ENCODE measurements at regions not wholly inside any gene's neighbourhood (a gene's known extent, or its start where the extent isn't known, plus 50 kb on each side); places are given as distances from the start of the nearest gene placed in this dataset.
"Not testable (repeated sequence)": the region's sequence is repeated elsewhere in the genome, so short reads cannot be mapped to it uniquely, and the experiment has no call there.

DNA sequence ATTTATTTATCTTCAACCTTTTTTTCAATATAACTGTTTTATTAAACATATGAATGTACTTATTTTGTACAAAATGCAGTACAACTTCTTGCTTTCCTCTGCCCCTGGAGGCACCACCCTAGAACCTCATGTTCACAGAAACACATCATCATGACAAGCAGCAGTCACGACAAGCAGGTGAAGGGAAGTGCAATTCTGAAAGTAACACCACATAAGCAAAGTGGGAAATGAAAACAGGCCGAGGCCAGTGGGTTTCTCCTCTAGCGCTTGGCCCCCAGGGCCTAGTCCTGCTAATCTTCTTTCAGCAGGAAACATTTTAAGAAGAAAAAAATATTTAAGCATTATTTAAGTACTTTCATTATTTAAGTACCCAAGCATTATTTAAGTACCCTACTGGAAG lies 598.1 kb downstream of the SH2D4B start:
- no peak for DNase-seq

DNA sequence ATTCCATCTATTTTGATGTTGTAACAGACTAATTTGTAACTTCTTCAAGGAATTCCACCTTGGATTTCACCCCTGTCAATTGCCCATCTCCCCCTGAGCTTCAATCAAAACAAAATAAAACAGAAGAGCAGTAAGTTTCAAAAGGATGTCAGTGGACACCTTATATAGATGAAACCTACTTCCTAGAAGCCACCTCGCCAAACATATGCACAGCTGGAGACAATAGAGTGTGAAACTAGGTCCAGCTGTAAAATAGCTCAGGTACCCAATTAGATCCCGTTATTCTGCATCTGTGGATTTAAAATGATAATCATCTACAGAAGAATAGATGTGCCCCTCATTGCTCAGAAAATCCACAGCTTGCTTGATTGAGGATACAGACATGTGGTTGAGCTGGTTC lies 598.6 kb downstream of the SH2D4B start:
- DNase-seq = no peak

DNA sequence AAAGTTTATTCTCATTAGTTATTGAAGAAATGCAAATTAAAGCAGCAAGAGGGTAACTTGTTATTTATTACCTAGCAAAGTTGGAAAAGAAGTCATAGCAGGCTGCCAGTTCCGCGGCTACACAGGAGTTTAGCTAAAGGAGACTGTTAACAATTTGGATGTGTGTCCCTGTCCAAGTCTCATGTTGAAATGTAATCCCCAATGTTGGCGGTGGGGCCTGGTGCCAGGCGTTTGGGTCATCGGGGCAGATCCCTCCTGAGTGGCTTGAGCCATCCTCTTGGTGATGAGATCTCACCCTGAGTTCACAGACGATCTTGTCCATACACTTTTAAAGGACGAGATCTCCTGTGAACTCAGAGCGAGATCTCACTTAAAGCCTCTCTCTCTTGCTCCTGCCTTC lies 608.3 kb downstream of the SH2D4B start:
- DNase-seq = no peak

DNA sequence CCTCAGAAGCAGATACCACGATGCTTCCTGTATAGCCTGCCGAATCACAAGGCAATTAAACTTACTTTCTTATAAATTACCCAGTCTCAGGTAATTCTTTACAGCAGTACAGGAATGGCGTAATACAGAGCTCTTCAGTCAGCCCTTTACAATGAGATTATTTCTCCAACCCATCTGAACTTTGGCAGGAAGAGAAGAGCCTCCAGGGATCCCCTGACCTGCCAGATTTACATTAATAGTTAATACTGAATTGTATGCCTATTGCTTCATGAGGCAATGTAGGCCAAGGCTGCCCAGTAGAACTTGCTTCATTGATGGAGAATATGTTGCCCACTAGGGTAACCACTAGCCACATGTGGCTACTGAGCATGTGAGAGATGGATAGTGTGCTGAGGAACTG lies 608.7 kb downstream of the SH2D4B start:
- DNase-seq = no peak

DNA sequence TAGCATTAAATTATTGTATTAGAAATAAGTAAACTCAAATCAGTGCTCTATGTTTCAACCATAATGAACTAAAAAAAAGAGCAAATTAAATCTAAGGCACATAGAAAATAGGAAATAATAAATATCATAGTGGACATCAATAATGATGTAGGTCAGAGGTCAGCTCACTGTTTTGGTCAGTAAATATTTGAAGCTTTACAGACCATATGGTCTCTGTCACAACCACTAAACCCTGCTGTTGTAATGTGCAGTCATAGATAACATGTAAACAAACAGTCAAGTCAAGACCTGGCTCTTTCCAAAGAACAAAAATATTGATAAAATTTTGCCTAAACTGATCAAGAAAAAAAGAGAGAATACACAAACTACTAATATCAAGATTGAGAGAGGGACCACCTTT lies 615.0 kb downstream of the SH2D4B start:
- DNase-seq = no peak

DNA sequence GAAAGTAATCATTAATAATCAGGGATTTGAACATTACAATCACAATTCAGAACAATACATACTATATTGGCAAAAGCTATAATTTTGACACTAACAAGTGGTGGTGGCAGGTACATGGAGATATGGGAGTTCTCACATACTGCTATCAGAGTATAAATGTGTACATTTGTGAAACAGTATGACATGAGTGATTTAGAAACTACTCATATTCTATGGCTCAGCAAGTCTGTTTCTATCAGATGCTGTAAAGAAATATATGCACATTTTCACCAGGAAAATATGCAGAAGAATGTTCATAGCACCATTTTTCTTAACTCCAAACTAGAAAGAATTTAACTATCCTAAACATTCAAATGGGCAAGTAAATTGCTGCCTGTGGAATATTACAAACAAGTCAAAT lies 620.0 kb downstream of the SH2D4B start:
- no peak for DNase-seq

DNA sequence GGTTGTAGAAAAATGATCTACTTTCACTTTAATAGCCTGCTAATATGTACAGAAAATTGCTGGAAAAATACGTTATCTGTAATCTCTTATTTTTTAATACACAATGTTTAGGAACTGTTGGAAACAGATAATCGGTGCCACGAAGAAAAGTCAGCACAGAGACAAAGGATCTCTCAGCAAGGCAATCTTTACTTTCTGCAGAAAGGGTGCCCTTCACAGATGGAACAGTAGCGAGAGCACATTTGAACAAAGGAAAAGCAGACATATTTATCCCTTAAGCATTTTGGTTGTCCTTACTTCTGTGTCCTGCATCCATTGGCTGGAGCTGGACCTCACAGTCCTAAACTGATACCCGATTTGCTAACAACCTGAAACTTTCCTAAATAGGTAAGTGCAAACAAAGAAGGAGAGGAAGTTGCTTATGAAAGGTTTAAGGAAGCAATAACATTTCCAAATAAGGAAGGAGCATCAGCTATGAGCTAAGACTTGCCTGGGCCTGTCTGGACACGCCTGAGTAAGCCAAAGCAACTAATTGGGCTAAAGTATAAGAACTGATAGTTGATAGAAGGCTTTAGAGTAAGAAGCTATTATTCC lies 640.0 kb downstream of the SH2D4B start:
- no peak for DNase-seq

DNA sequence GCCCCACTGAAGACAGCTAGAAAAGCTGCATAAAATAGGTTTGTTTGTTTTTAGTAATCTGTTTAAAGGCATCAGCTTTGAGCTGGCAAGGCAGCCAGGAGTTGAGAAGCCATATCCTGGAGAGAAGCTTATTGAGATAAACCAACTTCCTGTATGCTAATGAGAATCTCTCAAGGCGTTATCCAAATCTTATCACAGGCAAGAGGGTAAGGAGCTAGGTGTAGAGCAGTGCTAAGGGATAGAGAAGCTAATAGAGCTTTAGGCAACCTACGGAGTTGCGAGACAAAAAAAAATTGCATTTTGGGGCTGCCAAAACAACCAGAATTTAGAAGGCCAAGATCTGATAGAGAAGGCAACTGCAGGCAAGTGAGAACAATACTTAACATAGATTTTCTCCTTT lies 641.6 kb downstream of the SH2D4B start:
- no peak for DNase-seq

DNA sequence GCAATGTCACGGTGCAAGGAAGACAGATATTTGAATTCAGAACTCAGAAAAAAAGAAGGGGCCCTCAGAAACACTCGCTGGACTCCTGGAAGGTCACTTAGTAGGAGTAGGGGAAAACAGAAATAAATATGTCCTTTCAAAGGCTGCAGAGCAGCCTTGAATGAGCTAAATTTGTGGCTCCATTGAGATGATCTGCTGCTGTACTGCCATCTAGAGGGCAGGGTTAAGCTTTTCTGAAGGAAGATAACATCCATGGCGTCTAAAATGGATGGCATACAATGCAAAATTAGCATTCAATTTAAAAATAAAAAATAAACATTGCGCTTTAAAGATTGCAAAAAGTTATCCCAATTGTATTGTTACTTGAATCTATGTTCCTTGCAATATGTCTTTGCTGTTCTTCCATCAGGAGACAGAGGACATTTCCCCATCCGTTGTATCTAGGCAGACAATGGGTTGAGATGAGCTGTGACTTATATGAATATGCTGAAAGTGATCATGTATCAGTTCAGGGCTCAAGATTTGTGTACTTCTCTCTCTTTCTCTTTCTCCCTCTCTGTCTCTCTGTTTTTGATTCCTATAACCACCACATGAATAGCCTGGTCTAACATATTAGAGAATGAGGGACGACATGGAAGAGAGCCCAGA lies 642.2 kb downstream of the SH2D4B start:
- no peak for DNase-seq

DNA sequence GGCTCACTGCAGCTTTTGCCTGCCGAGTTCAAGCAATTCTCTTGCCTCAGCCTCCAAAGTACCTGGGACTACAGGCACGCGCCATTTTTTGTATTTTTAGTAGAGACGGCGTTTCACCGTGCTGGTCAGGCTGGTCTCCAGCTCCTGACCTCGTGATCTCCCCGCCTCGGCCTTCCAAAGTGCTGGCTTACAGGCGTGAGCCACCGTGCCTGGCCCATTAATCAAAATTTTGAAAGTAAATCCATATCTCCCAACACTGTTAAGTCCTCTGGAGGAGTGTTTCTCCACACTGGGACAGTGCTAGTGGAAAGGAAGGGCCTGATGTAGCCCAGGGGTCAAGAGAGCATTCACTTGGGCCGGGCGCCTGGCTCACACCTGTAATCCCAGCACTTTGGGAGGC lies 644.6 kb downstream of the SH2D4B start:
- DNase-seq = no peak

DNA sequence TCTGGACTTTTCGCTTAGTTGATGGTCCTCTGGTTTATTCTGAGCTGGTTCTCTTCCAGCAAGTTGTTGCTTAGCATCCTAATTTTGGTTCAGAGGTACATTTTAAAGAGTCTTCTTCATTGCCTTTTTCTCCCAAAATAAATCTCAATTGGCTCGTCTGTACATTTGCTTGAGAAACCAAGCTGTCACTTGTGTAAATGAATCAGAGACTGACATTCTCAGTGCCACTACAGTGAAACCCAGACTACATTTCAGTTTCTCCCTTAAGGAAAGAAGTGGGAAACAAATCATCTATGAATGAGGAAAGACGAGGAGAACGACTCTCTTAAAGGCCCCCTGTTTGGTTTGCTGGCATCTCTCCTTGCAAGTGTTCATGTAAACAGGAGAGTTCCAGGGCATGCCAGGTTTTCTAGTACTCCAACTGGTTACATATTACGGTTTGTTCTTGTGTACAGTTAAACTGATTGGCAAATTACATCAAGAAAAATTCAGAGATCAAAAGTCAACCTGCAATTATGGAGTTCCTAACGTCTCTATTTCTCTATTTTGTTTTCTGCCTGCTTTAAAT lies 654.6 kb downstream of the SH2D4B start:
- DNase-seq = no peak

DNA sequence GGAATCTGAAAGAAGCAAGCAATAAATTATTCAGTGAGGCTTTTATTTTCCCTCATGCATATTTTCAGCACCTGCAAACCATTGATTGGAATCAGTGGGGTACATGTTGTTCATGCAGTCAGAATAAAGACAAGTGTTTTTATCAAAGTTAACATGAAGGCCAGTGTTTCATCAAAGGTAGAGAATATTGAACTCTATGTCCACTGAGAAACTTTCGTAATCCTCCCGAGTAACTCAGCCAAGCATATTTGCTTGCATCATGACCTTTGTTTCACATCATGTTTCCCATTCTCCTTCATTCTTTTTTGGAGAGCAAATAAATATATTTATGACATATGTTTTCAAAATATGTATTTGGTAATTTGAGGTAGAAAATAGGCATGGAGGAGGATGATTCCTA lies 663.1 kb downstream of the SH2D4B start:
- no peak for DNase-seq

DNA sequence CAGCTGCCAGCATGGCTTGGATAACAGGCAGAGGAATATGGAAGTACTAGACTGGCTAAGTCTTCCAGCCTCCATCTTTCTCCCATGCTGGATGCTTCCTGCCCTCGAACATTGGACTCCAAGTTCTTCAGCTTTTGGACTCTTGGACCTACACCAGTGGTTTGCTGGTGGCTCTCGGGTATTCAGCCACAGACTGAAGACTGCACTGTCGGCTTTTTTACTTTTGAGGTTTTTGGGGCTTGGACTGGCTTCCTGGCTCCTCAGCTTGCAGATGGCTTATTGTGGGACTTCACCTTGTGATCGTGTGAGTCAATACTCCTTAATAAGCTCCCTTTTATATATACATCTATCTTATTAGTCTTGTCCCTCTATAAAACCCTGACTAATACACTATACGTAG lies 667.6 kb upstream of the NRG3 start:
- not testable (repeated sequence) for DNase-seq

DNA sequence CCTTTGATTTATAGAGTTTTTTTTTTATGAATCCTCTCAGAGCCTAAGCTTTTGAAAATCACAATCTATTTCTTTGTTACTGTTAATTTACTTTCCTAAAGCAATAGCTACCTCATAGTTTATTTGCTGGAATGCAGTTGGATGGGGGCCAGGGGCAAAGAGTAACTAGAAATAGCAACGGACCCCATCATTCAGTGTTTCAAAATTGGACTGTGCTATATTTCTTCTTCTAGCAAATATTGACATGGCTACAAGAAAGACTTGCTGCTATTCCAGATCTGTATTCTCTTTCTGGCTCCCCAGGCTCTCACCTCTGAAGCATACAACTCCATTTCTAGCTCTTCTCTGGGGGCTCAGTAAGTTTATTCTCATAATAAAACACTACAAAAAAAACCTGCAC lies 661.6 kb upstream of the NRG3 start:
- no peak for DNase-seq

DNA sequence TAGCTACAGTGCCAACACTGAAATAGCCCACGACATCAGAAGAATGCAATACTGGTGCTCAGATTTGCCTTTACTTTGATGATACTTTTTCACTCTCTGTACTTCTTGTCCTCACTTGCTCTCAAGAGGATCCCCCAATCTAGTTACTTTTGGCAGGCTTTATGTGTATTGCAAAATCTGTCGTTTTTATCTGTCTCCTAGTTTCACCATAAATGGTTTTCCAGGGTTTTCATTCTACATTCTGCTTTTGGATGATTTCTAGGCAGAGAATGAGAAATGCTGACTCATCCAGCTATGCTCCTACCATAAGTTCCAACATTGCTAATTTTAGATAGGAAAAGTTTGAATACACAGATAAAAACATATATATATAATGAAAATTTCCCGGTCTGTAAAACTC lies 659.5 kb upstream of the NRG3 start:
- no peak for DNase-seq

DNA sequence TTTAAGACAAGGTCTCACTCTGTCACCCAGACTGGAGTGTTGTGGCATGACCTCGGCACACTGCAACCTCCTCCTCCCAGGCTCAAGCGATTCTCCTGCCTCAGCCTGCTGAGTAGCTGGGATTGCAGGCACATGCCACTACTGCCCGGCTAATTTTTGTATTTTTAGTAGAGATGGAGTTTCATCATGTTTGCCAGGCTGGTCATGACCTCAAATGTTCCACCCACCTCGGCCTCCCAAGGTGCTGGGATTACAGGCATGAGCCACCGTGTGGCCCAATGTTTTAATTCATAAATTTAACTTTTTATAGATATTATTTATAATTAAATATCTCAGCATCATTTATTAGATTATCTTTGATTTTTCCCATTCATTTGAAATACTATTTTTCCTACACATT lies 658.0 kb upstream of the NRG3 start:
- DNase-seq = no peak

DNA sequence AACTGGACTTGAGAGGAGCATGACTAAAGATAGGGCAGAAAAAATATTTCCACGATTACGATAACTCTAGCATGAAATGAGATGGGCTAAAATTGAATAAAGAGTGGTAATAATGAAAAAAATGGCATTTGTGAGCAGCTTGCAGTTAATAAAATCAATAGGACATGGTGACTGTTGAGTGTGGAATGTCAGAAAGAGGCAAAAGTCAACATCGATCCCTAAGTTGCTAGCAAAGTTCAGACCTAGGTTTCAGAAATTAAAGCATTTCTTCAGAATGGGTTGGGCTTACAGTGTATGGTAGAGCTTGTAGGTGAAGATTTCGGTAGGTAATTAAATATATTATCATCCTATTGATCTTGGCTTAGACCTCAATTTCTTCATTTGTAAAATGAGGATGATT lies 656.7 kb upstream of the NRG3 start:
- DNase-seq = no peak

DNA sequence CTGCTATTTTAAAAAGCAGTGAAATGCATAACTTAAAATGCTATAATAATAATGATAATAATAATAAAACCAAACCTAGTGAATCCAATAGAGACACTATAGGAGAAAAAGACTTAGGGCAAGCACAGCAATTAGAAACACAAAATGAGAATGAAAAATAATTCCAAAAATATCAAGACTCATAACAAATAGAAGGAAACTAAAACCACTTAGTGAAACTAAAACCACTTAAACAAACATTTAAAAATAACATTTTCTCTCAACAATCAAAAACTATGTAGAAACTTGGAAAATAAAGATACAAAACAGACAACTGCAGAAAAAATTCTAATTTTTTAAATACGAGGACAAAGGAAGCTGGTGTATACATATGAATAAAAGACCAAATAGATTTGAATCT lies 655.2 kb upstream of the NRG3 start:
- no peak for DNase-seq

DNA sequence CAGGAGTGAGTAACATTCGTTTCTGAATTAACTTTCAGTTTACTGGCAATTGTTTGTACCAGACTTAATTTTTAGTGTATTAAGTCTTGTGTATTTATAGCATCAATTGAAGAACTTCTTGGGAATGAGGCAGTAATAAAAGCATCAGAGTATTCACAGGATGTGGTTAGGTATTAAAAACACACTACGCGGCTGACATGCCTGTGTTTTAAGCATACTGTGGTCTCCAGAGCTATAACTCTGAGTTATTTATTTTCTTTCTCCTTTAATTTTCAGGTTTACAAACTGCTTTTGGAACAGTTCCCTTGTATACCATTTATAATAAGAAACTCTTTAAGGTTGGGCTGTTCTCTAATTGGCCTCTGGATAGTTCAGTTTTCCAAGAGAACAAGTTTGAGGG lies 626.1 kb upstream of the NRG3 start:
- no peak for DNase-seq

DNA sequence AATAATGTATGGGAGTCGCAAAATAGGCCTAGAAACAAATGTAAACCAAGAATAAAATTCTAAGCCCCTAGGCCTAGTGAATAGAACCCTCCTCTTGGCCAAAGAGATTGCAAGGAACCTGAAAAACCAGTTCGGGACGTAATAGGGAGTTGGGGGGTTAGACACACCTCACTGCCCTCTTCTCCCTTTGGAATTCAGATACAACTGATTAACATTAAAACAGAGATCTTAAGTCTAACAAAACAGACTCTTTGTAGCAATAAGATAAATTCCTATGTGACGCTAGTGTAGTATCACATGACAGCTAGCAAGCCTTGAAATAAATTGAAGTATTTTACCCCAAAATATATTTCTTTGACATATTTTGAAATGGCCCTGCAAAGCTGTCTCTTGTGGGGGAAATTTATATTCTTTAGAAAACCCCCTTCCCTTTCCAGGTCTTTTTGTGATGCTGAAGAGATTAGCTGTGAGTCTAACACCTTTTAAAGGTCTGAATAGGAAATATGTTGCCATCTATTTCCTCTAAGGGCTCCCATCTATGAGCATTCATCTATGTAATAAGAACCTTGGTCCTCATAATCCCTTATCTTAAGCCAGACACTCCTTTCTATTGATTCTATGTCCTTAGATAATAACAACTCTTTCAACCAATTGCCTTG lies 623.4 kb upstream of the NRG3 start:
- no peak for DNase-seq

DNA sequence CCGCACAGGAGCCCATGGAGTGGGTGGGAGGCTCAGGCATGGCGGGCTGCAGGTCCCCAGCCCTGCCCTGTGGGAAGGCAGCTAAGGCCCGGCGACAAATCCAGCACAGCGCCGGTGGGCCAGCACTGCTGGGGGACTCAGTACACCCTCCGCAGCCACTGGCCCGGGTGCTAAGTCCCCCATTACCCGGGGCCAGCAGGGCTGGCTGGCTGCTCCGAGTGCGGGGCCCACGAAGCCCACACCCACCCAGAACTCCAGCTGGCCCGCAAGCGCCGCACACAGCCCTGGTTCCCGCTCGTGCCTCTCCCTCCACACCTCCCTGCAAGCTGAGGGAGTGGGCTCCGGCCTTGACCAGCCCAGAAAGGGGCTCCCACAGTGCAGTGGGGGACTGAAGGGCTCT lies 610.0 kb upstream of the NRG3 start:
- not testable (repeated sequence) for DNase-seq

DNA sequence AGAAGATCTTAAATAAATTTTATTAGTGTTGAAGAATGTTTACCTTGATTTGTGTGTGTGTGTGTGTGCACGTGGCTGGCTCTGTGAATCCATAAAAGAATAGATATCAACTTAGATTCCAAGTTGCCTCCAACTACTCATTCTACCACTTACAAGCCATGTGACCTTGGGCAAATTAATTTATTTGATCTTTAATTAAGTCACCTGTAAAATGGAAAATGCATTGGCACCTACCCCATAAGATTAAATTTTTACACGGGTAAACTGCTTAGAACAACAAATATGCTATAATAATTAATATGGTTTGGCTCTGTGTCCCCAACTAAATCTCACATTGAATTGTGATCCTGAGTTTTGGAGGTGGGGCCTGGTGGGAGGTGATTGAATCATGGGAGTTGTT lies 604.9 kb upstream of the NRG3 start:
- DNase-seq = no peak

DNA sequence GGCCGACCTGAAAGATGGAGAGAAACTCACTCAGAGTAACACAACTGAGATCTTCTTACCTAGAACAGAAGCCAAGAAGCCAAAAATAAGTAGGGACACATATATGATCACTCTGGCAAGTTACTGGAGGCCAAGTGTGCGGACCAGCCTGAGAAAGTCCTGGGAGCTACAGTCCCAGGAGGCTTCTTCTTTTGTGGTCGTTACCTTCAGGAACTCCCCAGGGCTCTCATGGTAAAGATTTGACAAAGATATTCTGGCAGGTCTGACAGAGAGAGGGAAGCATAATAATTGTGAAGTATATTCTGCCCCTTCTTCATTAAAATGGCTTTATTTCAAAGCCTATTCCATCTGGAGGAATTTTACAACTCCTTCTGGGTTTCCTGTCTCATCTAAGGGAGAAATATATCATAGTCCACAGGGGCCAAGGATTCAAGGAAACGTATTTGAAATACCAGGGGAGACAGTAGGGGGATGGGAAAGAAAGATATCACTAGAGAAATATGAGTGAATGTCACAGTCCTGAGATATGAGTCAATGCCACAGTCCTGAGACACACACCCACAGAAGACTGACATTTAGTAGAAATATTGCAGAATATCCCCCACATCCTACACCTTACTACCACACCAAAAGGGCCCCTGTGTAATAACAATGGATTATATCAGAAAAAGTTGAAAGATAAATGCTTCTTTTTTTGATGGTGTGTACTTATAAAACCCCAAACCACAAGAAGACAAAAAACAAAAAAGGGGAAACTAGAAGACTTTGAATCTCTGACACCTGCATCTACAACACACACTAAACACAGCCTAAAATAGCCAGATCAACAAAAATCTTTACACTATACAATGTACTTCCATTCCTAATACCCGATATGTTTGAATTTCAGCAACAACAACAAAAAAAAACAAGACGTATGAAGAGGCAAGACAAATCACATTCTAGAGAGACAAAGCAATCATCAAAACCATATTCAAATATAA lies 594.2 kb upstream of the NRG3 start:
- no peak for DNase-seq

Measured in COR-L47 (cell line).